ENCODE measurements at regions not wholly inside any gene's neighbourhood (a gene's known extent, or its start where the extent isn't known, plus 50 kb on each side); places are given as distances from the start of the nearest gene placed in this dataset.
"Not testable (repeated sequence)": the region's sequence is repeated elsewhere in the genome, so short reads cannot be mapped to it uniquely, and the experiment has no call there.

- no peak for DNase-seq (ENCODE audit: low spot score)
Observed at GRCh38 chr4:23084559-23085248, 392.0 kb downstream of the GBA3 start.

DNA sequence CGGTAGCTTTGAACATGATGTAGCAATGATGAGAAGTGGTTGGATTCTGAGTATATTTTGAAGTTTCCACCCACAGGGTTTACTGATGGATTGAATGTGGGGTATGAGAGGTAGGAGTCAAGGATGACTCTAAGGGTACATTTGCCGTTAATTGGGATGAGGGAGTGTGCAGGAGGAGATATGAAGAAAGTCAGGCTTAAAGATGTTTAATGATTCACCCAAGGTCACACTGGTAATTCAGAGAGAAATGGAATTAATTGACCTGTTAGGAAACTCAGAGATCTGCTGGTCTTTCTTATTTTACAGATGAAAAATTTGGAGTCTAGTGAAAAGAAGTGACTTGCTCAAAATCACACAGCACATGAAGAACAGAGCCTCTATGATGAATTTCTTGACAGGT, 390.7 kb downstream of the GBA3 start:
- DNase-seq (ENCODE audit: low spot score) = no peak

DNA sequence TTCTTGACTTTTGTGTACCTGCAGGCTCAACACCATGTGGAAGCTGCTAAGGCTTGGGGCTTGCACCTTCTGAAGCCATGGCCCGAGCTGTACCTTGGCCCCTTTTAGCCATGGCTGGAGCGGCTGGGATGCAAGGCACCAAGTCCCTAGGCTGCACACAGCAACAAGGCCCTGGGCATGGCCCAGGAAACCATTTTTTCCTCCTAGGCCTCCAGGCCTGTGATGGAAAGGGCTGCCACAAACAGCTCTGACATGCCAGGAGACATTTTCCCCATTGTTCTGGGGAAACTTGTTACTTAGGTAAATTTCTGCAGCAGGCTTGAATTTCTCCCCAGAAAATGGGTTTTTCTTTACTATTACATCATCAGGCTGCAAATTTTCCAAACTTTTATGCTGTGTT, 387.4 kb downstream of the GBA3 start:
- DNase-seq (ENCODE audit: low spot score) = not testable (repeated sequence)

- DNase-seq (ENCODE audit: low spot score) = no peak
Observed at GRCh38 chr4:23070848-23071570, 378.3 kb downstream of the GBA3 start.

GRCh38 chr4:23068756-23069155, 376.0 kb downstream of the GBA3 start:
- DNase-seq (ENCODE audit: low spot score) = no peak

DNA sequence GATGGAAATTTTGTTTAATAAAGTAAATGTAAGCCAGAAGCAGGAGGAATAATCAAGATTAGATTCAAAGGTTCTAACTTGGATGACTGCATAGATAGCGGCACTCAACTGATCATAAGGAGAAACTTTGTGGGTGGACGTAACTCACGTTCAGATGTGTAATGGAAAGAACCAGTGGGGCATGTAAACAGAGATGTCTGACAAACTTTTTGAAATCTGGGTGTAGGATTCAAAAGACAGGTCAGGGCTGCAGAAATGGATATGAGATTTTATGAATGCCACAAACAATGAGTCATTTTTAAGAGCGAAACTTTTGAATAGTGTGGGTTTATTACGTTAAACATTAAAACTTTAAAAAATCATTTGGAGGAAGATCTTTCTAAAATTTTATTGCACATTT, 375.6 kb downstream of the GBA3 start:
- DNase-seq (ENCODE audit: low spot score) = no peak

- DNase-seq (ENCODE audit: low spot score) = no peak
Observed at GRCh38 chr4:23062188-23062587, 369.5 kb downstream of the GBA3 start.

GRCh38 chr4:23061431-23061830, 368.7 kb downstream of the GBA3 start:
- no peak for DNase-seq (ENCODE audit: low spot score)

DNA sequence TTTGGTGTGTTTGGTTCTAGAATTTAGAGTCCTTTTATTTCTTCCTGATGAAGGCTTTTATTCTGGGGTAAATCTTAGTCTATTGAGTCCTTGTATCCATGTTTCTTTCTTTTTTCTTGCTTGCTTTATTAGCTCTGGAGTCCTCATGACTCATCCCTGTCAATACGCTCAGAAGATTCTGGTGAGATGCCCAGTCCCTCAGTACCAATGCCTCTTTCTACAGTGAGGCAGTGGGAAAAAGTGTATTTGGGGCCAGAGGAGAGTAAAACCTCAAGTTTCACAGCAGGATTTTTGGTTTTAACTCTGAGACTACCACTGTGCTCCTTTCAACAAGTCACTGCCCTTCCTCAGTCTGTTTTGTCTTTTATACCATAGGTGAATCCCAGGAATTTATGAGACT, 368.0 kb downstream of the GBA3 start:
- DNase-seq (ENCODE audit: low spot score) = no peak

- DNase-seq (ENCODE audit: low spot score) = no peak
Observed at GRCh38 chr4:23058165-23058776, 365.5 kb downstream of the GBA3 start.

GRCh38 chr4:23041501-23041900, 348.8 kb downstream of the GBA3 start:
- DNase-seq (ENCODE audit: low spot score) = no peak

DNA sequence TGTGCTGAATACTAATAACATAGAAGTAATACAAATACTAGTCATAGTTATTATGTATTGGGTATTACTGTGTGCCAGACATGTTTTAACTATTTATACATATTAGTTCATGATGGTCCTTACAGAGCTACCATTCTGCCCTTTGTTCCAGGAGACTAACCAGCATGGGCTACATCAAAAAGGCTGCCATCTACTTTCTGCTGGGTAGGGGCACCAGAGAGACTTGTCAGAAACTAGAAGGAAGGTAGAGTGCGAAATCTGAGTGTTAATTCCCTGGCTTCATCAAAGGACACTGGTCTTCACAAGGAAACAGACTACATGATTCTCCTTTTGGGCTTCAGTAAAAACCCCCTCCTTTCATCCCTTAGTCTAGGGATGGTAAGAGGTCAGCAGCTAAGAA, 347.8 kb downstream of the GBA3 start:
- no peak for DNase-seq (ENCODE audit: low spot score)

DNA sequence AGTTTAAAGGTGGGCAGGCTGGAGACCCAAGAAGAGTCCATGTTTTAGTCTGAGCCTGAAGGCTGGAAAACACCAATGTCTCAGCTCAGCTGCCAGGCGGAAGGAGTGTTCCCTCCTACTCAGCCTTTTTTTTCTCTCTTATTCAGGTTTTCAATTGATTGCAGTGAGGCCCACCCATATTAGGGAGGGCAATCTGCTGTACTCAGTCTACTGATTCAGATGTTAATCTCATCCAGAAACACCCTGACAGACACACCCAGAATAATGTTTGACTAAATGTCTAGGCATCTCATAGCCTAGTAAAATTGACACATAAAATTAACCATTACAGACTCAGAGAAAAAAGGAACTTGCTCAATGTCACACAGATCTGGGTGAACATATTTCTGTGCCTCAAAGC, 347.1 kb downstream of the GBA3 start:
- no peak for DNase-seq (ENCODE audit: low spot score)

DNA sequence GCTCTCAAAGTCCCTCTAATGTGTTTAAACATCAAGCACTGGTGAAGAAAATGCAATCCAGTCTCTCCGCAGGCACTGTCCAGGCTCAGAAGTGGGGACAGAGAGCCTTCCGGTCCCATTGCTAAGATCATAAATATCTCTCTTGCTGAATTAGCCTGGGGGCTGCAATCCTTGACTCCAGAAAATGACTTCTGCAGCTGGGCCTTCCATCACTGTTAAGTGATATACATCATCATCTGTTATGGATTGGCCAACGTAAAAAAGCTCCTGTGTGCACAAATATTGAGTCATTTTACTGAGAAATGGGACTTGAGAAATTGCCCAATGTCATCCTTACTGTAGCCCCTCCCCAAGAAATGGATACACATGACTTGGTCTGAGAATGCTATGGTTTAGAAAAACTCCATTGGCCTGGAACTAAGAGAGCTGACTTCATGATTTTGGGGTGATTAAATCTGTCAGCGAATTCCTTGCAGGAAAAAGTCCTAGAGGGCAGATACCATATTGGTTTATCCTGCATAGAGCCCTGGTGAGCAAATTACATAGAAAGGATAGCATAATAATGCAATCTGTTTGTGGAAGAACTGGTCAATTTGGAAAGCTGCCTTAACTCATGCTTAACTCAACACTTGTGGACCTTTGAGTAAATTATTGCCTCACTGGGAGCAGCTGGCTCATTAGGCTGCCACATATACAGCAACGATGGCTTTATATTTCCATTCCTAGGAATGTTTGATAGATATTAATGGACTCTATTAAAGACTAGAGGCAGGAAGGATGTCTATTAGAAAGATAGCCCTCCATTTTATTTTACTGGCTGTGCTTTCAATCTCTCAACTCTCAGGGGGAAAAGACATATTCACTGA, 346.1 kb downstream of the GBA3 start:
- no peak for DNase-seq (ENCODE audit: low spot score)

- no peak for DNase-seq (ENCODE audit: low spot score)
Observed at GRCh38 chr4:23036921-23037495, 344.3 kb downstream of the GBA3 start.

DNA sequence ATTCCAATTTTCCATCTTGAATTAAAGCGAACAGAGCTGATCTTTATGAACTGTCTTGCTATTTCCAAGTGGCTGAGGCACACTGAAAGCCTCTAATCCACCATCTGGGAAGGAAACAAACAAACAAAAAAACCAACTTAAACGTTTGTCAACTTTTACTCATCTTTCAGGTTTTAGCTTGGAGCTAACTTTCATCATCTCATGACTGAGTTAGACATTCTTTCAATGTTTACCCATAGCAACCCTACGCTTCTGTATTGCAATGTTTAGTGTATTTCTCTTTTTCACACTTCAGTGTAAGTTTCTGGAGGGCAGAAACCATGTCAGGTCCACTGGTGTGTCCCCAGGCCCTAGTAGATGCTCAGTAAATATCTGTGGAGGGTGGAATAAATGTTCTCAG, 343.8 kb downstream of the GBA3 start:
- DNase-seq (ENCODE audit: low spot score) = no peak

DNA sequence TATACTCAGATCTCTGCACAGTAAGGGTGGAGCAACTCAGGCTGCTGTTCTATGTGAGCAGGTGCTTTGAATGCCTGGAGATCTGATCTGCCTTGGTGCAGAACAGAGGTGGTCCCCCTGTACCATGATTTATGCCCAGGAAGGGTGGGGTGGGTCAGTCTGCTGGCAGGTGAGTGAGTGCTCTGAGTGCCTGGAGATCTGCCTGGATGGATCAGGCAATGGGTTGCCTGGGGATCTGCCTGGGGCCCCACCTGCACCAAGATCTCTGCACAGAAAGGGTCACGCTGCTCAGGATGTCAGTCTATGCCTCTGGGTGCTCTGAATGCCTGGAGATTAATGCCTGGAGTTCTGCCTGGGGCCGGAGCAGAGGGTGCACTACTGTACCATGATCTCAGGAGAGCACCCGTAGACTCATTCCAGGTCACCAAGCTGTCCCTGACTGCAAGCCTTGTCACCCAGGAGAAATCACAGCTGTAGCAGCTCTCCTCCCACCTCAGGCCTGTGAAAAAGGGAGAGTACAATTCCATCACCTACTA, 342.9 kb downstream of the GBA3 start:
- DNase-seq (ENCODE audit: low spot score) = no peak

DNA sequence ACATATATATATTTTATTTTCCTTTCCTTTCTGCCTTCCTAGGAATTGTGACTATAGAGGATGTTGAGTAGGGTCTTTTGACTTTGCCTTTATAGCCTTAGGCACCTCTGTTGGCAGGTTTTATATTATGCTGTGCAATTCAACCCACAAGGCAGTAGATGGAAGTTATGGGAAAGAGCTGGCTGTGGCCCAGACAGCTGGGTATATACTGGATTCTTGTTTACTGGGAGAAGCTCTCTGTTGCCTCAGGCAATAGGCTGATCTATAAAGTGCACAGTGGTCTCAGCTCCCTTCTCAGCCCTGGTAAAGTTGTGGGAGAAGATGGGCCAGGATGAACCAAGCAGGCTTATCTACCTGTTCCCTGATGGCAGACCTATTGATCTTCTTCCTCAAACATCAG, 342.0 kb downstream of the GBA3 start:
- DNase-seq (ENCODE audit: low spot score) = no peak

DNA sequence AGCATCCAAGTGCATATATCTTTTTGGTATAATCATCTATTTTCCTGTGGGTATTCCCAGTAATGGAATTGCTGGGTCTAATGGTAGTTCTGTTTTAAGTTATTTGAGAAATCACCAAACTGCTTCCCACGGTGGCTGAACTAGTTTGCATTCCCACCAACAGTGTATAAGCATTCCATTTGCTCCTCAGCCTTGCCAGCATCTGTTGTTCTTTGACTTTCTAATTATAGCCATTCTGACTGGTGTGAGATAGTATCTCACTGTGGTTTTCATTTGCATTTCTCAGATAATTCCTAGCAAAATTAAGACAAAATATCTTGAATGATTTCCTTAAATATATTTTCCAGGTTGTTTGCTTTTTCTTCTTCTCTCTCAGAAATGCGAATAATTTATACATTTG, 341.1 kb downstream of the GBA3 start:
- no peak for DNase-seq (ENCODE audit: low spot score)

- no peak for DNase-seq (ENCODE audit: low spot score)
Observed at GRCh38 chr4:23028875-23029274, 336.1 kb downstream of the GBA3 start.

DNA sequence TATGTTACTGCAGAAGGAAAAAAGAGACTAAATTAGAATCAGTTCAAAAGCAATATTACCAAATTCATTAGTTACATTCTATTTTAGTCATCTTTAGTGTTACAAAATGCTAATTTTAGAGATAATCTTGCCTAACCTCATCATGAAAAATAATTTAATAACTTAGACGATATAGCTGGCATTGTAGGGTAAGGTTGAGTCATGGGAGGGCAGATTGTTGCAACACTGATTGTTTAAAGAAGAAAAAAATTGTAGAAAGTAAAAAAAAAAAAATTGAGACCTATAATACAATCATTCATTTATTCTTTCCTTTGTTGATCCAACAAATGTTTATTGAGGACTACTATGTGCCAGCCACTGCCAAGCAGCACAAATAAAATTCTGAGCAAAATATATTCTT, 330.9 kb downstream of the GBA3 start:
- no peak for DNase-seq (ENCODE audit: low spot score)

- DNase-seq (ENCODE audit: low spot score) = no peak
Observed at GRCh38 chr4:23023121-23023520, 330.4 kb downstream of the GBA3 start.
